Ascending aorta (tissue), 2 donors: ENCODE measurements at regions not wholly inside any gene's neighbourhood (a gene's known extent, or its start where the extent isn't known, plus 50 kb on each side); places are given as distances from the start of the nearest gene placed in this dataset.

Experiments
- DNase-seq, 2 donors: peaks; one replicate each; pipeline ENCODE4 v3.0.0-alpha.2; 2019; ENCODE audit warnings: low spot score in 2 of 2
- H3K27ac ChIP-seq, 2 donors: fragments of 200-600 bp; sonication (generic); one replicate each; pipeline ENCODE4 v1.5.1; 2016 to 2017; ENCODE audit warnings: mild to moderate bottlenecking in 1 of 2
- H3K27me3 ChIP-seq: fragments of 200-600 bp; sonication (generic); one replicate; pipeline ENCODE4 v1.5.1; 2017
- H3K36me3 ChIP-seq, 2 donors: fragments of 200-600 bp; sonication (generic); one replicate each; pipeline ENCODE4 v1.5.1; 2016
- H3K4me1 ChIP-seq, 2 donors: fragments of 200-600 bp; sonication (generic); one replicate each; pipeline ENCODE4 v1.5.1; 2016 to 2017; ENCODE audit warnings: mild to moderate bottlenecking in 1 of 2
- H3K4me3 ChIP-seq, 2 donors: fragments of 200-600 bp; sonication (generic); one replicate each; pipeline ENCODE4 v1.5.1; 2016 to 2017; ENCODE audit warnings: mild to moderate bottlenecking in 1 of 2
- H3K9me3 ChIP-seq, 2 donors: fragments of 200-600 bp; sonication (generic); one replicate each; pipeline ENCODE4 v1.5.1; 2016
- CTCF ChIP-seq, 3 experiments: fragments of 200-600 bp in 2 of 3; fragments of 450-650 bp in 1 of 3; sonication (generic) in 2 of 3; IDR thresholded peaks; one replicate each; pipeline ENCODE4 v1.5.1; 2016 to 2019; ENCODE audit warnings: antibody characterized with exemption in 3 of 3, mild to moderate bottlenecking in 1 of 3, moderate library complexity in 1 of 3
- intact Hi-C: fragments of 100-400 bp; cut with DNase I; formaldehyde crosslinking; loops from one replicate; pipeline ENCODE4 v1.15.1; 2023

DNA sequence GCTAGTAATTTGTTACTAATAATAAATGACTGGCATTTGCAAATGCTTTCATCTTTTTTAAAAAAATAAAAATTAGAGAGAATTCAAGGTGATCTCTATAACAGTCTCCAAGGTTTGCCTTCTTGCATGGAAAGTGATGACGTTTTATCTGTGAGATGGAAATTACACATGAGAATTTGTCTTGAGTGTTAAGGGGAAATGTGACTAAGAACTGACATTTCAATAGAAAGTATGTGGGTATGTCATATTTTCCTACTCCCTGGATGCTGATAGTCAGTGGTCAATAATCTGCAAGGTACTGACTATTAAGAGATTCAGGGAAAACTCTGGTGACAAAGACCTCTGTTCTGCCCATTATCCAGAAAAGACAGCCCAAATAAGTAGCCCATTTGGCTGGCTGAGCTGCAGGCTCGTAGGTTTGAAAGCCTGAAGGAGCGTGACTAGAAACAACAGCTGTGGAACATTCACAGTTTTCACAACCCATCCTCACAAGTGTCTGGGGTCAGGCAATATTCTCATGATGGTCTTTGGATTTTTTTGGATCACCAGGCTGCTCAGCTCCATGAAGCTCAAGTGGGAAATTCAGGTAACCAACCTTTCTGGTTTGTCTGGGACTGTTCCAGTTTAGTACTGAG lies 49.7 kb upstream of the WSCD1 start:
- Histone ChIP-seq H3K4me1 (no peaks in the 10 kb centered on the region), H3K27me3 (no peaks in the 10 kb centered on the region), H3K4me3 (no peak overlapping the region), H3K36me3 (no peaks in the 10 kb centered on the region), H3K9me3 (no peaks in the 10 kb centered on the region), H3K27ac (no peak overlapping the region)
- DNase-seq: no peak
- intact Hi-C loops: no loop called here
- no peak for TF ChIP-seq CTCF (IDR thresholded peaks at IDR 0.05)
